ENCODE measurements at regions not wholly inside any gene's neighbourhood (a gene's known extent, or its start where the extent isn't known, plus 50 kb on each side); places are given as distances from the start of the nearest gene placed in this dataset.
"Not testable (repeated sequence)": the region's sequence is repeated elsewhere in the genome, so short reads cannot be mapped to it uniquely, and the experiment has no call there.

DNA sequence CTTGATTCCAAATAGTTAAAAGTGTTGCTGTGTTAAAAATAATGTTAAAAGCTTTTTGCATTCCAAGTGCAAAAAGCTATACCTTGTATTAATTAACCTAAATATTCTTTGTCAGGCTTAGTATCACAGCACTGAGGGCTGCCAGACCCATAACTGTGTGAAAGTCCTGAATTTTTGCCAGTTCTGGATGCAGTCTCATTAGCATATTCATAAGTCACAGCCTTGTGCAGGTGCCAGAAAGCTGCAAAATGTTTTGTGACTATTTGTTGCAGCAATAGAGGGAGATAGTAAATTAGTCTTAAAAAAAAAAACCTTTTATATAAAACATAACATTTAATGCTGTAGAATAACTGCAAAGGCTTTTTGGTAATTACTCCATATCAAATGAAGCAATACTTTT is 56.6 kb downstream of the SLITRK1 start:
- no peak for DNase-seq

DNA sequence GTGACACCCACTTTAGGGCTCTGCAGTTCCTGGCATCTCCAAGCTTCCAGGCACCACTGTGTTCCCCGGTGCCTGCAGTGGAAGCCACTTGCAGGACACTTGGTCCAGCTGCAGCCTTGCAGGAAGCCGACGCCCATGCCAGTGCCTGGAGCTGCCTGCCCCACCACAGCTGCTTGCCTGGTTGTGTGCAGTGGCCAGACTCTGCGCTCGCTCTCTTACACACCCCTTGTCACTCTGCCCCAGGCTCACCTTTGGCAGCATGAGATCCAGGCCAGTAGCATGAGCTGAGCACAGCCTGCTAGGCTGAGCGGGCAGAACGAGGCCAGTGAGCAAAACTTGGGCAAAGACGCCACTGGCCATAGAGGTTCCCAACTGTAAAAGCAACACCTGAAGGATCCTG is 57.7 kb downstream of the SLITRK1 start:
- DNase-seq = no peak

DNA sequence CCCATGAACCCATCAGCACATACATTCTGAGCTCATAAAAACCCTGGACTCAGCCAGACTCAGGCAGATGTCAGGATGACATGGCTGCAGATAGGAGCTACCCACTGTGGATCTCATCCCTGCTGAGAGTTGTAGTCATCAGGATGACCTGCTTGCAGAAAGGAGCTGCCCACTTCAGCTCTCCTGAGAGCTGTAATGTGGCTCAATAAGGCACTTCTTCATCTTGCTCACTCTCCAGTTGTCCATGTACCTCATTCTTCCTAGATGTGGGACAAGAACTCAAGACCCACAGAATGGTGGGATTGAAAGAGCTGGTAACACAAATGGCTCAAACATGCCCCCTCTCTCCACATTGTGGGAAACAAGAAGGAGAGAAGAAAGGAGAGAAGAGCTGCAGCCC is 58.2 kb downstream of the SLITRK1 start:
- no peak for DNase-seq

DNA sequence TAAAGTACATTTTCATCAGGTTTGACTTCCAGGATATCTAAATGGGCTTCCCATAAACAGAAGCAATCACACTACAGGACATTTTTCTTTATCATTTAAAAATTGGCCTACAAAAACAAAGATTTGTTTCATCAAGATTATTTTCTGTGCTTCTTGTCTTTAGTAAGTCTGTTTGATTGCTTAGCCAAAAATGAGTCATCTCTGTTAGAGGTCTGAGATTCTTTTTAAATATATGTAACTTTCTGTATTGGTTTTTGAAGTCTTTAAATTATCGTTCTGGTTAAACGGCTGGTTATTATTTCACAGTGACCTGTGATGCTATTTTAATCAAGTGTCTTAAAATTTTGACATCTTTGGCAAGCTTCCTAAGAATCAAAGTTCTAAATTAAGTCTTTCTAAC is 62.7 kb downstream of the SLITRK1 start:
- DNase-seq = no peak

DNA sequence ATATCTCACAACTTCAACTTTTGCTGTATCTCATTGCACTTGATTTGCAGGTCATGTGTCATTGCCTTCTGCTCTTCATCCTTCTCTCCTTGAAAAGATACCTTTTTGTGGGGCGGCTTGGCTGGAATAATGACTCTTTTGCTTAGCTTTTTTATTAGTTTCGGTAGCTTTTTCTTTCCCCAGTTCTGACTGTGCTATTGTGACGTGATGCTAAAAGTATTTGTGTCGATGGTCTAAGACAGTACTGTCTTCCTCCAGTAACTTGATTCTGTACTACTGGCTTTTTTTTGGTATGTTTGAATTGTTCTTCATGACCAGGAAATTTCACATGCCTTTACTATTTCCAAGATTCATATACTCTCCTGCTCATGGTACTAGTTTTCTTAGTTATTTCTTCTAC is 63.1 kb downstream of the SLITRK1 start:
- DNase-seq = no peak

DNA sequence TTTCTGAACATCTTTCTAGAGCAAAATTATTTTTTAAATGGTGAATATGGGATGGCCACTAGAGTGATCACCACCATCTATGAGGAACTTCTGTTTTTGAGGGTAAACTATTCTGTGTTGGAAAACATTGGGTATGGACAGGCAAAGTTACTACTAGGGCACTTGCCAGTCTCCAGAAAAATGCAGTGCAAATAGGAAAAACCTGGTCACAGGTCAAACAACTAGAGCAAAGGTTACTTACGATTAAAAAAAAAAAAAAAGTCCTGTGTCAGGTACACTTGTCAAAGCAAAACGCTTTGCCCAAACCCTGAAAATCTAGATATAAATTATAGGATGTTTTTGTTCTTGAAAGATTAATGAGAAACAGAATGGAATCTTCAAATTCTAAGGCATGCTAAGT is 66.2 kb downstream of the SLITRK1 start:
- DNase-seq = no peak

DNA sequence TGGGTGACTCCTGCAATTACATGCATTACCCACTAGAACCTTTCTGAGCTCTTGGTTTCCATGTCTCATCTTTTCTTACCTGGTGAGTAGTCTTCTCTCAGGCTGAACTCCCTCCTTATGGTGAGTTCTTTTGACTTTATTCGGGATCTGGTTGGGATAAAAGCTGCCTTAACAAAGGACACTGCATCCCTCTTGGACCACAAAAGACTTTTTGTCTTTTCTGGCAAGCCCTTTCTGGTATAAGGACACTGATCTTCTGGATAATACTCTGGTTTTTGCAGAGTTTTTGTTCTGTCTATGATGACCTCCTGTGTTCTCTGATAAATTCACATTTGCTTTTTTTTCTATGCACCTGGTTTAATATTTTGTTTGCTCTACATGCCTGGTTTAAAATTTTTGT is 66.7 kb downstream of the SLITRK1 start:
- no peak for DNase-seq

DNA sequence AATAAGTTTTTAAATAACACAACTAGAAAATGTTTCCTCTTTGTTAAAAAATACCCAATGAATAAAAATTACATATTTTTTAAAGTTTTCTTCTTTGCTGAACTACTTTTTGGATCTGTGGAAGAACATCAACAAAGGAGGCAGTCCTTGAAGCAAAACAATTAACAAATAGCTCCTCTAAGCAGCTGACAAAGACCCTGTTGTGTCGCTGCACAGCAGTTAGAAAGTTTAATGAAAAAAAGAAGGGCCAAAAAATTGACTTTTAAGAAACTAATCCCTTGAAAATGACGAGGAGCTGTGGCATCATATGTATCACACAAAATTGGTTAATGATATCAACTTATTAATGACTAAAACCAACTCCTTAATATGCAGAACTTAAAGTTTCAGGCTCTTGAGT is 72.1 kb downstream of the SLITRK1 start:
- no peak for DNase-seq

DNA sequence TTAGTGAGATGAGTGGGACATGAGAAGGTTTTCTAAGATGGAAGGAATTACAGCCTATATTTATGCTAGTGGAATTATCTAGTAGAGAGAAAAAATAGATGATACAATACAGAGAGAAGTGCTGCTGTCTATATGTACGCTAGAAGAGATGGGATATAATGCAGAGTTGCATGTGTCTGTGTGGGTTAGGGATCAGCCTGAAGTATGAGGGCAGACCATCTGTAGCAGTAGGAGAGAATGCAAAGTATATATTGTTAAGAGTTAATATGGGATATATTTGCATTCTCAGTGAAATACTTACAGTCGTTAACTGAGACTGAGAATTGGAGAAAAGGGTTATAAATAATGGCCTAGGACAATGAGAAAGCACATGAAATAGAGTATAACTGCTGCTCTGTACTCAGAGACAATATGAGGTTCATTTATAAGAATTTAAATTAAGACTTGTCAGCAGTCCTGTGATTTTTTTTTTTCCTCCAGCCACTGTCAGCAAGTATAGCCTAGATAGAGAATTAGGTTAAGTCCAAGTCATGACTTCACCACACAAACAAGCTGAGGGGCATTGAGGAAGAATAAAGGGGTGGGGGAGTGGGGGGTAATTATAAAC is 77.8 kb downstream of the SLITRK1 start:
- no peak for DNase-seq

DNA sequence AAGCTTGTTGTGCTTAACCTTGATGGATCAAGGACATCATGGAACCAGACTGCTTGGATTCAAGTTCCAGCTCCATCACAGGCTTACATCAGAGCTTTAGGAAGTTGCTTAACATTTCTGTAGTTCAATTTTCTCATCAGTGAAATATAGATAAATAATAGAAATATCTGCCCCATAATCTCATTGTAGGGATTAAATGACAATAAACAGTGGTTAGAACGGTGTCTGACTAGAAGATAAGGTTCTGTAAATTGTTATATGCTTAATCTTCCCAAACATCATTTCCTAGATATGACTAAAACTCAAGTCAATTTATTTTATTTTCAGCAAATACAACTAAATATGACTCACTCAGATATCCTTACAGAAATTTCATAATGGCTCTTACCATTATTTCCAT is 83.5 kb downstream of the SLITRK1 start:
- DNase-seq = no peak

DNA sequence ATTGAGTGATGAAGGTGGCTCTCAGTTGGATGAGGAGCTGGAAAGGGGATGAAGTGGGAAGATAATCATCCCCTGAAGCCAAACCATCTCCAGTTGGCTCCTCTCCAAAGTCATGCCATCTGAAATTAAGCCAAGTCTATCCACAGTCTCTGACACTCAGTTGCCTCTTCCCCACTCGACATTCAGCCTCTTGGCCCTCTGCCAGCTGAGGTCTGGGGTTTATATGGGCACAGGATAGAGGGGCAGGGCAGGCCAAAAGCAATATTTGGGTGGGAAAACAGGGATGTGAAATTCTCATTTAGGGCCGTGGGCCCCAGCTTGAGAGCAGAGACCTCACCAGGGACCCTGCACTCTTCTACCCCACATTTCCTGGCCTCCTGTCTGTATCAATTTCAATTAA is 85.9 kb downstream of the SLITRK1 start:
- peak; percentile 25 for DNase-seq

DNA sequence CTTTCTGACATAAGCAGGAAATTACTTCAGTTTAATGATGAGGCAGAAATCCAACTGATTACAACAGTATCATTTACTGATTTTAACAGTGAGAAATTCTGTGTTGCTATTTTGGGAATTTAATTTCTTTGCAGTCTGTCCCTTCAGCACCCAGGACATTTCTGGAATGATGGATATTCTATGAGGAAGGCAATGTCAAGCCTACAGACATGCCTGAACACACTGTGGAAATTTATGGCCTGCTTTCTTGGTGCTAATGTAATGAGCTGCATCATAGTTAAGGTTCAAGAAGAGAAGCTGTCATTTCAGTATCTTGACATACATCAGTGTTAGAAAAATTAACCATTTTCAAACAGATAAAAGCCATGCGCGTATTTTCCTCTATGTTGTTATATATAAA is 87.7 kb downstream of the SLITRK1 start:
- DNase-seq = no peak

DNA sequence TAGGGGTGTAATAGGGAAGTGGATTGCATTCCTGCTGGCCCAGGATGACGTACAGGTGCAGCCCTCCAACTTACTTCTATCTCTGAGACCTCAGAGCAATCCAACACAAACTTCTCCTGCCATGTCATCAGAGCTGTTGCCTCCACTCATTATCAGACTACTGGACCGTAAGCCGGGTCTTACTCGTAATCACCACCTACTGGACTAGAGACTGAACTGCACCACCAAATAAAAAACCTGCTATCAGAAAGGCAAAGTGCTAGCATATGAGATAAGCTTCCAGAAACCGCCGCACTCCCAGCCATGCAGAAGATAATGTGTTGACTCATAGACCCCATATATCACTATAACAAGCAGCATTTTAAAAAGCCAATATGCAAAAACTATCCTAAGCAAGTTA is 102.0 kb downstream of the SLITRK1 start:
- no peak for DNase-seq

DNA sequence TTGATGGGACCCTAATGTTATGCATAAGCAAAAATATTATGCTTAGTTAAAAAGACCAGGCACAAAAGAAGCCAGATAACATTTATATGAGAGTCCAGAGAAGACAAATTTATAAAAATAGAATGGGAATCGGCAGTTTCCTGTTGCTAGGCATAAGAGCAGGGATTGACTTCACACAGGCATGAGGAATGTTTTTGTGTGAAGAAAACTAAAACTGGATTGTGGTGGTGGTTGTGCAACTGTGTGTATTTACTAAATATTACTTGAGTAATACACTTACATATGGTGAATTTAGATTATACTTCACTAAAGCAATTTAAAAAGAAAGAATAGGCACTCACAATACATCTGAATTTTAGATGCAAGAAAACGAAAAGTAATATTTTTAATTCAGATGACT is 108.3 kb downstream of the SLITRK1 start:
- DNase-seq = no peak

DNA sequence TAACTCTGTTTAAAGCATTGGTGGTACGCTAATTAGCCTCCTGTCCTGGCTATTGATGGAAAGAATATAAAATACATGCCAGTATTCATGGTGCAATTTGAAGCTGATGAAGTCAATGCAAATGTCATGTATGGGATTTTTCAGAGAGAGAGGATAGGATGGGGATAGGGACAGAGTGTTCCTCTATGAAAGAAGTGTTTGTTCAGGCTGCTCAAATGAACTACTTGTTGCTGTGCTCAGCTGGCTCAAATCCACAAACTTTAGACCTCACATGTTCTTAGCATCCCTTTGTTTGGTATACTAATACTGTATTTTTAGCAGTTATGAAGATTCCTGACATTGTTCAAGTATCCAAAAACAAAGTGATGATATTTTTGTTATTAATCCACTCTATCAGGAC is 116.5 kb downstream of the SLITRK1 start:
- no peak for DNase-seq

DNA sequence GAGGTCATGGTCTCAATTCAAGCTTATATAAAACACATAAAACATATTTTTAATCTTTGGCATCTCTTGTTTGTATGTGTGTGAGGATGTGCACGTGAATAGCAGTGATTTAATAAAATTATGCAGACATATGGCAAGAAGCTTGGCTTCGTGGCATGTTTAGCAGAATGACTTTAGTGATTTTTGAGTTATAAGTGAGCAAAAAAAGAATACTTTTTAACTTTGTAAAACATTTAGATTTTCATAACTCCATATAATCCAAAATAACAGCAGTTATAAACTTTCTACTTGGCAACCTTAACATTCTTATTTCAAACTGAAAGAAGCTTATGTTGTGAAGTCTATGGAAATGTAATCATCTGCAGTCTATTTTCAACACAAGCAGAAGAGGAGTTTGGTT is 120.6 kb downstream of the SLITRK1 start:
- no peak for DNase-seq

DNA sequence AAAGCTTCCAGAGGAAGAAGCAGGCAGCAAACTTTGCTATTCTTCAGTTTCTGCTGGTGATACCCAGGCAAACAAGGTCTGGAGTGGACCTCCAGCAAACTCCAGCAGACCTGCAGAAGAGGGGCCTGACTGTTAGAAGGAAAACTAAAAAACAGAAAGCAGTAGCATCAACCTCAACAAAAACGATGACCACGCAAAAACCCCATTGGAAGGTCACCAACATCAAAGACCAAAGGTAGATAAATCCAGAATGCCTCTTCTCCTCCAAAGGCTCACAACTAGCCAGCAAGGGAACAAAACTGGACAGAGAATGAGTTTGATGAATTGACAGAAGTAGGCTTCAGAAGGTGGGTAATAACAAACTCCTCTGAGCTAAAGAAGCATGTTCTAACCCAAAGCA is 127.1 kb downstream of the SLITRK1 start:
- DNase-seq = not testable (repeated sequence)

DNA sequence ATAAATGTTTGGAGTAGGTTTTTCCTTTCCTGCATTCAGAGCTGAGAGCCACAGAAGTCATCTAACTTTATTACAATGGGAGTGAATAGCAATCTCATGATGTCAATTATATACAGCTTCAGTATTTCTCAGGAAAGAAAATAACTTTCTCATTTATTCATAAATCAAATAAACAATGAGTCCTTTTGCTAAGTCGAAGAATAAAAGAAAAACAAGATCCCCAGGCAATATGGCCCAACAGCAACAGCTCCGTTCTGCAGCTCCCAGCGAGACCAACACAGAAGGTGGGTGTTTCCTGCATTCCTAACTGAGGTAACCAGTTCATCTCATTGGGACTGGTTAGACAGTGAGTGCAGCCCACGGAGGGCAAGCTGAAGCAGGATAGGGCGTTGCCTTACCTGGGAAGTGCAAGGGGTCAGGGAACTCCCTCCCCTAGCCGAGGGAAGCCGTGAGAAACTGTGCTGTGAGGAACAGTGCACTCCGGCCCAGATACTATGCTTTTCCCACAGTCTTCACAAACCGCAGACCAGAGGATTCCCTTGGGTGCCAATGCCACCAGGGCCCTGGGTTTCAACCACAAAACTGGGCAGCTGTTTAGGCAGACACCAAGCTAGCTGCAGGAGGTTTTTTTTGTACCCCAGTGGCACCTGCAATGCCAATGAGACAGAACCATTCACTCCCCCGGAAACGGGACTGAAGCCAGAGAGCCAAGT is 128.2 kb downstream of the SLITRK1 start:
- DNase-seq = no peak

DNA sequence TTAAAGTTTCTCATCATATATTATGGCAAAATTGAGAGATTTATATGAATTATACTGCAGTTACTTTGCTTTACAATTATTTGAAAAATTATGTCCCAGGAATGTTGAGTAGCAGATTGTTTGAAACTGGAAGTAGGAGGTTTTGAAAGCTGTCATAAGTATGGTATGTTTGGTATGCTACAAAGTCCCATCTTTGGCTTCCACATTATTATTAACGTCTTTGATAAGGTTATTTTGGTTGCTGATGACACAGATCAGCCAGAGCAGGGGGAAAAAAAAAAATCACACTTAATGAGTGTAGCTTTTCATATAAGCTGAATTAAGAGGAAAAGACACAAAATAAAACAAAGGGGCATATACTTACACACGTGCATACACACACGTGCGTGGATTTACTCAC is 130.1 kb downstream of the SLITRK1 start:
- no peak for DNase-seq

DNA sequence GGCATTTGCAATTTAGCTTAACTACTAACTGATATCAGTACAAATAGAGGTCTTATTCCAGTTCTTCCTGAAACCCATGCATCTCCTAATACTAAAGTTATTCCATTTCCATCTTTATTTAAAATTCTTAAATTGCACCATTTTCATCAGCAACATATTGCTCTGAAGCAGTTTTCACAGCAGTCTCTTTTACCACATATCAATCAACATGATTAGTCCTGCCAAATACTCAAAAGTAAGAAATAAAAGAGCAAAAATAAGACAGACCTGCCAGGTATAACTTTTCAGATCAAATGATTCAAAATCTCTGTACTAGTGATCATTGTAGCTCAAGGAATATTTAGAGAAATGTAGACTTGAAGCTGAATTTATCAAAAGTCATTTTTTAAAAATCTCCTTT is 141.7 kb downstream of the SLITRK1 start:
- no peak for DNase-seq

DNA sequence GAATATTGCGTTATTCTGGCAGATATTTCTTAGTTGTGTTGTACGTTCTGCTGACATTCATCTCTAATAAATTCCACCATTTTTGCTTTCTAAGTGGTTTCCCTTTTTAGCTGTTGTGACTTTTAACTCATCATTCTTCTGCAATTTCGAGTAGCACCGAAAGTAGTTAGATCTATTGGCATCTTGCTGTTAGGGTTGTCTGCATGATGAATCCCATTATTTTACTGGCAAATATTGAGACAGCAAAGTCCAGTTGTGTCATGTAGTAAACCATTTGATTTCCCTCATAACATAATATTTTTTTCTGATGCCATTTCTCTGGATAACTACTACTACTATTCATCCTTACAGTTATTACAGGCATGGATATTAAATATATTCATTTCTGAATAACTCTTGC is 143.9 kb downstream of the SLITRK1 start:
- no peak for DNase-seq

DNA sequence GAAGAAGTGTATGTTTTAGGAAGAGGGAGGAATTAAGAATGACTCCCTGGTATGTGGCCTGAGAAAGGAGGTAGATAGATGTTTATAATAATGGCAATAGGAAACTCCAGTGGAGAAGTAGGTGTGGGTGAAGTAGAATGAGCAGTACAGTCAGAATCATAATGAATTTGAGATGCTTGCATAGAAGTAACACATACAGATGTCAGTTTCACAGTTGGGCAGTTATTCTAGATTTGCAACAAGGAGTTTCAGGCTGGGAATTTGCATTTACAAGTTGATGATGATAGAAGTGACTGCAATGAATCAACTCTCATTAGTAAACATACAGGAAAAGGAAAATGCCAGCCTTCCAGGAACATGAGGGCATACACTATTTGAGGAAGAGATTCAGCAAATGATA is 149.0 kb downstream of the SLITRK1 start:
- no peak for DNase-seq

DNA sequence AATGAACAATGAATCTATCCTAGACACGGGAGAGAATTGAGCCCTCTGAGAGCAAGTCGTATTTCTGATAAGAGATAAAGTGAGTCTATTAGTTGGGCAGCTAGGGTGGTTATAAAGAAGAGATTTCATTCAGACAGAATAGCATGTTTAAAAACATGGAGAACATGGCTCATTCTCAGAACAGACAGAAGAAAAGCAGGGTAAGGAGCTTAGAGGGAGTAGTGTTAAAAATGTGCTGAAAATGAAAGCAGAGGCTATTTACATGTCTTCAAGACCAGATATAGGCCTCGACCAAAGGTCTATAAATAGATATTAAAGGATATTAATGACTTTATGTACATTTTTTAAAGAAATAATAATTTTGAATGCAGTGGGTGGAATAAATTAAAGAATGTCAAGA is 149.5 kb downstream of the SLITRK1 start:
- DNase-seq = no peak

DNA sequence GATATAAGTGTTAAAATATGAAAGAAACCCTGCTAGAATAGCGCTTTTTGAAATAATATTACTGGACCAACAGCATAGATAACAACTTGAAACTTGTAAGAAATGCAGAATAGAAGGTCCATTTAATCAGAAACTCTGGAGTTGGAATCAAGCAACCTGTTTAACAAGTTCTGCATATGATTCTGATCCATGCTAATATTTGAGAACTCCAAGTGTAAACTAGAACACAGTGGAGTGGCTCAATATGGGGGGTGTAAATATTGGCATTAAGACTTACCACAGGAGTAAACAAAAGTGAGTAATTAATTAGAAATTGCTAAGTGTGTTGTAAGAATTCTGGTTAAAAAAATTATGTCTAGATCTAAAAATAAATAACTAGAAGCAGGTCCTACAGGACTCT is 151.2 kb downstream of the SLITRK1 start:
- no peak for DNase-seq

DNA sequence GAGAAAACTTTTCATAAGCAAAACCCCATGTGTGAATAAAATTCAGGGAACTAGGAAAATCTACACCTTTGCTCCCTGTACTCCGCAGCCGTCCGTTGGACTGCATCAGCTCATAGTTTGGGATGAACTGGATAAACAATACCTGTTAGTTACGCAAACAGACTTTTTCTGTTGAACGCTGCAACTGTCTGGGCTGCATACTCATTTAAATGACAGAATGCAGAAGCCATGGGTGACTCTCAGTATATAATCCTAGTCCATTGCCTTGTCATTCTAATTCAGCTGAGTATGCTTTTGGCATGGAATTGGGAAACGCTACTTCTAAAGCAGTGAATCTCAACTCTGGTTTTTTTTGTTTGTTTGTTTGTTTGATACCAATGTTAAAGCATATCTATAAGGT is 151.6 kb downstream of the SLITRK1 start:
- no peak for DNase-seq
